LoVo (cell line): ENCODE measurements at regions not wholly inside any gene's neighbourhood (a gene's known extent, or its start where the extent isn't known, plus 50 kb on each side); places are given as distances from the start of the nearest gene placed in this dataset.

Experiments
- DNase-seq: peaks from one replicate; pipeline ENCODE4 v3.0.0-alpha.2; 2016; ENCODE audit warnings: low spot score

DNA sequence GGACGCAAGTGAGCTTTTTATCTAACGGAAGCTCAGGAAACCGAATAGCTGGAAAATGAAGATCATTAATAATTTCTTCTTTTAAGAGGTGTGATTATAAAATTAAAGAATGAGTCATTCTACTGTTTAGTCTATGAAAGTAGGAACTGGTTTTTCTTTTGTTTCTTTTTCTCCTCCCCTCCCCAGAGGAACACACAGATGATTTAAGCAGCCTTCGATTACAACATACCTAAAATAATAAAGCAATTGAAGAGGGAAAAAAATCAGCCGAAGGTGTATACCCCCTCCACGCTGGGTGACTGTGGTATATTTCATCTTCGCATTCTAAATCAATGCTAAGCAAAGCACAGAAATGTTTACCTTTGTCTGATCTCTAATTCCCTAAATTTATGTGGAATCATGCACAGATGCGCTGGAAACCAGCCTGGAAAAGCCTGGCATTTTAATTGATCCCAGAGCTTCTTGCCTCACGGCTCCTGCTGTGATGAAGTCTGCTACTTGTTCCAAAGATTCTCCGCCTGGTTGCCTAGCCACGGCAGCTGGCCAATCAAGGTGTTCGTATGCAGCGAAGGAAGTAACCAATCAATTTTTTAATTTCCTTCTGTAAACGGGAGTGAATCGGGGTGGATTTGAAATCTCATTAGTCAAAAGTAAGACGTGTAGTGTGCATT lies 133.9 kb downstream of the FANCF start:
- no peak for DNase-seq

DNA sequence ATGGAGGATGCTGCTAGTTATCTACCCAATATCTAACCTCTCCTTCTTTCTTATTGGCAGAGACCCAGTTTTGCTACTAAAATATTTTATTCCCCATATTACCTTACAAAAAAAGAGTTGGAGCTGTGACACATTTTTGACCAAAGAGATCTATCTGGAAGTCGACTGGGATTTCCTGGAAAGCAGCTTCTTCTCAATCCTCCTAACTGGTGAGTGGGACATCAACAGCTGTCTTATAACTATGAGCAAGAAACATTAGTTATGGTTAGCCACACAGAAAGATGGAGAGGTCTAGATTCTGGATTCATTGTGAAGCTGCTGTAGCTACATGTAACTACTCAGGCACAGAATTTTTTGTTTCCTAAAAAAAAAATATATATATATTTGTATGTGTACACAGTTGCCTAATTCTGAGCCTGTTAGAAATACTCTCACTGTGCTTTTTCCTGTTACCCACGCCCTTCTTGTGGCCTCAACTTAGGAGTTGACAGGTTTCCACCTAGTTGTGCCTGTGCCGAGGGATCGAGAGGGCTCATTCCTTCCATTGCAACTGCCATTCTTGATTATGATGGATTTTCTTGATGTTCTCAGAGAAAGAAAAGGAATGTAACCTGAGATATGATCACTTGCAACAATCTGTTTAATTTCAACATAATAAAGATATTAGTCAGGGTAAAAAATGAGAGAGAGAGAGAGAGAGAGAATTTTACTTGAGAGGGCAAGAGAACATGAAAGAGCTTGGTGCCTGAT lies 142.0 kb downstream of the SLC17A6 start:
- no peak for DNase-seq

DNA sequence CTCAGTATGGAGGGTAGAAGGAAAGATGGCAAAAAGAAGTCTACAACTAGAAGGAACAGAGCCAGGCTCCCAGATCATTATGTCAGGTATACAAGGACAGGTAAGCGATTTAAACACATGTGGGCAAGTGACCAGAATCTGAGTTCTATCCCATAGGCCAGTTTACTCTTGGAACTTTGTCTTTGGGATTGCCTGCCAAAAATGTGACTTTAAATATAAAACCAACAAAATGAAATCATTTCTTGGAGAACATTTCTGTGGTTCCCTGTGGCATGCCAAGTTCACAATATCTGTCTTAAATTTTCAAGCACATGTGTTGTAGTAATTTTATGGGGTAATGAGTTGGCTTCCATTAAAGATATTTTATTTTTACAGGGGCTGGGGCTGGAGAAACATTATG lies 141.0 kb downstream of the SLC17A6 start:
- no peak for DNase-seq

DNA sequence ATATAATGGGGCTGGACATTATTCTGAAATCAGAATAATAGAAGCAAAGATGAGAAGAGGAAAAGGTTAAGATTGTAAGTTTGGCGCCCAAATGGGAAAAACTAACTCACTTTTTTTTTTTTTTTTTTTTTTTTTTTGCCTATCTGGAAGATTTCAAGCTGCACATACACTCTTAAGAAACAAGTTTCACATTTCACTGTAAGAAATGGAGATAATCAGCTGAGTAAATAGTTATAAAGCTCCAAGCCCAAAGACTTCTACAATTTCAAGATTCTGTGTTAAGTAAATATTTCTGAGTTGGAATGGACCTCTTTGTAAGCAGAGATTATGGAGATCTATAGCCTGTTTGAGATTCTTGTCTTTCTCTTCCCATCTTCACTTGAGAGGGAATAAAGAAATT lies 140.0 kb downstream of the SLC17A6 start:
- no peak for DNase-seq

DNA sequence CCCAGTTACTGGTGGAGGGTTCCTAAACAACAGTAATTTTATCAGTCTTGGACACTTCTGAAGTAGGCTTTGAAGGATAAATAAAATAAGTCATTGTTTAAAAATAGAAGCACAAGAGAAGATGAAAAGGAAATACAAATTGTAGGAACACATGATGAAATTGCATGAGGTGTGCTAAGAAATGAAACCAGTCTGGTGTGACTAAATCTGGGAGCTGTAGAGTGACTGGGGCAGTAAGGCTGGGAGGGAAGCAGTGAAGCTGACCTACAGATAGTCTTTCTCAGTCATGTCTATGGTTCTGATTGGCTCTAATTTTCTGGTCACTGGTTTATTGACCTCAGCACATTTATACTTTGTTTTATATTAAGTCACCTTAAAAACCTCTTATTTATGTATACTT lies 139.1 kb downstream of the SLC17A6 start:
- DNase-seq, result no peak

DNA sequence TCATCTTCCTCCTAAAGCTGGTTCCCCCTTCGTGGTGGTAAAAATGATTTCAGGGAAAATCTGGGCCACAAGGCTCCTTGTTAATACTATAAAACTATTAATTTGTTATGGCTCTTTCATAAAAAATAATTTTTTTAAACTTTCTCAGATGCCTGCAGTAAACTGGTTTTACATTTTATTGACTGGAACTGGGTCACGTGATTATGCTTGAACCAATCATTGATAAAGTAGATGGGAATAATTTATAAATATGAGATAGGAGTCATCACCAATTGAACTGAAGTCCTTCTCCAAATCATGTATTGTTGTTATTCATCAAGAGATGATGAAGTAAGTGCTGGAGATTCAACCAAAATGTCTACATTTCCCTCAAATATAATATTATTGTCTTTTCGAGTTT lies 138.4 kb downstream of the SLC17A6 start:
- no peak for DNase-seq

DNA sequence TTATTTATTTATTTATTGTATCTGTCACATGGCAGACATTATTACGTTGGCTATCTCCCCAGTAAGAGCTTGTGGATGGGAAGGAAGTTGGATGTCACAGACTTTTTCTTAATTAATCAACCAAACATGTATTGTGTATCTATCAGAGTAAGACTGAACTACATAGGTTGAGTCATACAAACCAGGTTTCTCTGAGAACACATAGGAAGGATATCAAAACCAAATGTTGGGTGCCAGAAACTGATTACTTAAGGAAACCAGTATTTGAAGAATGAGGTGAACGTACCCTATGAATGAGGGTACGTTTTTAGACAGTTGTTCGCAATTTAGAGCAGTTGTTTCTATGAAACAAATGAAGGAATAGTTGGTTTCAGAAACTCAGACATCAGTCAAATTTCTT lies 136.4 kb downstream of the SLC17A6 start:
- DNase-seq, result no peak

DNA sequence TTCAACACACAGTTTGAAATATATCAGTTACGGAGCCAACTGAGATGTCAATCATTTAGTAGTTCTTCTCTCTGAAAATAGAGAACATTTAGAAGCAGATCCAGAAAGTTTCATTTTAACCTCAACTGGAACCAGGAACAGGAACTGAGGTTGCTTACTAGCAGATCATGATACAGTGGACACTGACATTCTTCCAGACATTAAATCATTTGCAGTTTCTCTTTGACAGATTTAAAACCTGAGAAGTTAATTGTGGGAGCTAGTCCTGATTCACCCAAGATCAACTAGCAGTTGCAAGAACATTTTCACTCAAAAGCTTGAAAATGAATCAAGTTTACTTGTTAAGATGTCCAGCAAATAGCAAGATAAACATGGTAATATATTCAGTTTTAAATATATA lies 135.4 kb downstream of the SLC17A6 start:
- no peak for DNase-seq

DNA sequence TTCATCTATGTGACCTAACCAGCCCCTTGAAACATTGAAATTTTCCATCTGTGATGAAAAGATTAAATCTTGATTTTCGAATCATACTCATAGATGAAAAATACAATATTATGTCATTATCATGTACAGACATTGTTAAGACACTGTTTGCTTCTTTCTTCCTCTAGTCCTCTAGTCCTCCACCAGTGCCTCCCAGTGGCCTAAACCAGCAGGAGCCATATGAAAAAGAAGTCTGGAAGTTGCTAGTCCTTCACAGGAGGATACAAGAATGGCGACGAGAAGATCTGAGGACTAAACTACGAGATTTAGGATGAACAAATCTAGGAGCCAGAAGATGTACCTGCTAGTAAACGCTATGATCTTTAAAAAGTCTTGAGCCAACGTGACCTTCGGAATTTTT lies 134.1 kb downstream of the SLC17A6 start:
- DNase-seq, result no peak

DNA sequence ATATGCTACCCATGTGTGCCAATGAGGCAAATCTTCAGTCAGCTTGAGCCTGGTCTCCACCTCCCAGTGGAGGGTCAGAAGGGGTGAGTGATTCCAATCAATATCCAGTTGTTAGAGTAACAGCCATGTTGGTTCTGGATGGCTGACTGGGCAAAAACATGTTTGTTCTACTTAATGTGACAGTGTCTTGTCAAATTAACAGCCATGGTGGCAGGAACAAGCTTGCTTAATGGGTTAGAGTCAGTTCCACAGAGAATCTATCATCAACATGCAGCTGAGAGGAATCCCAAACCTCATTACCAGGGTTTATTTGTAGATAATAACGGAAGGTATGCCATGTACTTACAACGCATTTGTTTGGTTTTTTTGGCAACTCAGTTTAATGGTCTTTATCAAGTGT lies 133.2 kb downstream of the SLC17A6 start:
- no peak for DNase-seq

DNA sequence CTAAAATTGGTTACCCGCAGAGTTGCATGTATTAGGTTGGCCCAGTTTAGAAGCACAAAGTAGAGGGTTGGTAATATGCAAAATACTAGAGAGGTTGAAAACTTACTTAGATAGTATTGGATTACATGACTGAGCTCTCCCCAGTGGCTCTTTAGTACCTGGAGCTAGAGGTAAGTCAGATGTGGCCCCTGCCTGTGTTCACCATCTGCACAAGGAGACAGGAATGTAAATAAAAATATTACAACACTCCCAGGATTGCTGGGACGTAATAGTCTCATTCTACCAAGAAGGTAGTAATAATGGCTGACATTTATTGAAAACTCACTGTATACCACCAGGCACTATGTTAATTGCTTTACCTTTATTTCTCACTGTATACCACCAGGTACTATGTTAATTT lies 129.6 kb downstream of the SLC17A6 start:
- no peak for DNase-seq

DNA sequence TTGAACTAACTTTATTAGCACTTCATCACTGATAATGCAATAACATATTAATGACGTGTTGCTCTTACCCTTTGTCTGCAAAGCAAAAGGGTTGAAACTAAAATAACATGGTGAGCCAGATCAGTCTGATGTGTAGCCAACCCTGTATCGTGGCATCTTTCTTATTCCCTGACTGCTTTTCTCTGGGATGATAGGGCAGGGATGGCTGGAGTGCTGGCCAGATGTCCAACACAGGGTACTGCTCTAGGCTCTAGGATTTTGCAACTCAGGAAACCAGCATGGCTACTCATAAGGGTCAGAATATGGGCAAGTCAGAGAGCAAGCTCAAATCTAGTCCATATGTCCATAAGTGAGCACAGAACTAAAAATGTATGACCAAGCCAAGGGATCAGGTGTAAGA lies 129.1 kb downstream of the SLC17A6 start:
- no peak for DNase-seq

DNA sequence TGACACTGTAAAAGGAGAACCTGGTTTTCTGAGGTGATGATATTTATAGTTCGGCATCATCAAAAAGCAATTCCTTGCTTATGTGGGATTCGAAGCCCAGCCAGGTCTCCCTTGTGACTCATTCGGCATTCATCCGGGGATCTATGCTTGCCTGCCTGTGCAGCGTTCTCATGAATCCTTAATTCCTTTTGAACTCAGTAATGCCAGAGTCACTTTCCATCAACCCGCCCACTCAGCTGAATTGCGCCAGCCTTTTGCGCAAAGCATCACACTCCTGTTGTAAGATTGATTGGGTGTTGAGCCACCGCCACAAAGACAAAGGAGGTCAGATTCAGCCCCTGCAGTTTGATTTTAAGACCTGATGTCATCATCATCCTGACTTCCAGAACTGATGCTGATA lies 128.6 kb downstream of the SLC17A6 start:
- DNase-seq, result no peak

DNA sequence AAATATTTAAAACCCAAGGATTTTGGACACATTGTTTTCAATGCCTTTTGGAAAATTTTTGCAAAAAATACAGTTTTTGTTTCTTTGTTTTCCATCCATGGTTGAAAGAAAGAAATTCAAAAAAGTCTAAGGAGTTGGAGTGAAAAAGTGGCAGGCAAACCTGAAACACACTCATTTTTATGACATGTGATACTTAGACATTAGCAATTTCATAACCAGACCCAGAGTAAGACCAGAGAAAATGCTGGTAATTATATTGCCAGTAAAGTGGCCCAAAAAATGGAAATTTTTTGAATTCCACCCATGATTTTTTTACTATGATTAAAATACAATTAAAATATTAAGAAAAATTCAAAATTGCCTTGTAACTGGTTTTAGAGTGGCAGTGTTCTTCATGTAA lies 128.2 kb downstream of the SLC17A6 start:
- DNase-seq, result no peak

DNA sequence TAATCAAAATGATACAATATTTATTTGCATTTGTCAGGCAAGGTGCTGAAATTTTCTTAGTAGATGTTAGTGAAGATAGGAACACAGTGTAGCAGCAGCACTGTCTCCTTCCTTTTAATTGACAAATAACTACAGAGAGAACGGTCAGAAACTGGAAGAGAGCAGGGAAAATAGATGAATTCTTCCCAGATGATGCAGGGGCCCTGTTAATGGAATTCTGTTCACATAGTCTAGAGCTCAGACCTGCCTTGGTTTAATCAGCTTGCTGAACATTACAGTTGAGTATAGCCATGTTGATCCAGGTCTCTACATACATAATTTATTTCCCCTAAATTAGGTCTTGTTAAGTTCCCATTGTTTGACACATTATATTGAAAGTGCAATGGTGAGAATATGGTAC lies 127.4 kb downstream of the SLC17A6 start:
- no peak for DNase-seq

DNA sequence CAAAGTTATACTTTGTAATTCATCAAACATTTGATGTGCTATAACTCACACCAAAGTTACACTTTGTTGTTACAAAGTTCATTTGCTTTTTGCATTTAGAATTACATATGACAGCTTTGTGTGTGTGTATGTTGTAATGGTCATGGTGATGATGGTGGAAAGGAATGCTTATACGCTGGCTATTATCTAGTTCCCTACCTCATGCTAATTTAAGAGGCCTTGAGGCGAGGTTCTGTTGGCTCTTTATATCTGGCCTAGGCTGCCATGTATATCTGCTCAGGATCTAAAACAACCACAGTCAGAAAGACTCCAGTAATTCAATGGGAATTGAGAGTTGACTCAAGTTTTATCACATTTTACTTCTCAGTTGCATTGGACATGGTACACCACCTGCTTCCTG lies 123.4 kb downstream of the SLC17A6 start:
- no peak for DNase-seq

DNA sequence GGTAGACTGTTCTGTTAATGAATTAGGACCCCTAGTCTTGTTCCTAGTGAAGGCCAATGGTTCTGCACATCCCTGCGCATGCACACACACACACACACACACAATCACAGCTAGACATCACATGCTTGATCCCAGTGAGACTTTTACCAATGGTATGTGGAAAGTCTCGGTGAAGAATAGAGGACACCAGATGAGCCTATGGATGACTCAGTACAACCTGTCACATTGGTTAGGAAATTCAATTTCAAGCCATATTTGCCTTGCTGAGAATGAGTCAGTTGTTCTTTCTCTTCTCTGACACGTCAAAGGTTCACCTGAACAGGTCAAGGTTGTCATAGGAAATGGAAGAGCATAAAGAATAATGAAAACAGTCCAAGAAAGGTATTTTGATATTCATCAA lies 122.0 kb downstream of the SLC17A6 start:
- no peak for DNase-seq

DNA sequence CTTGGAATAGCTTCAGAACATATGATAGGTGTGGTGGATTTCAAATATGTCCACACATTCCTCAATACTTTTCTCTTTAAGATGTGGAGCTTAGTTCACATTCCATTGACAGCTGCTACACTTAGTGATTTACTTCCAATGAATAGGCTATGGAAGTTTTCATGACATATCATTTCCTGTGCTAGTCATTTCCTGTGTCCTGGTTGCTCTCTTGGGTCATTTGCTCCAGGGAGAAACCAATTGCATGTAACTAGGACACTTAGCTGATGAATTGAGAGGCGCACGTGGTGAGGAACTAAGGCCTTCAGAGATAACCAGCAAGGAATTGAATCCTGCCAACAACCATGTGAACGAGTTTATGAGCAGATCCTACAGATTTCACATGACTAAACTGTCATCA lies 120.9 kb downstream of the SLC17A6 start:
- DNase-seq, result no peak

DNA sequence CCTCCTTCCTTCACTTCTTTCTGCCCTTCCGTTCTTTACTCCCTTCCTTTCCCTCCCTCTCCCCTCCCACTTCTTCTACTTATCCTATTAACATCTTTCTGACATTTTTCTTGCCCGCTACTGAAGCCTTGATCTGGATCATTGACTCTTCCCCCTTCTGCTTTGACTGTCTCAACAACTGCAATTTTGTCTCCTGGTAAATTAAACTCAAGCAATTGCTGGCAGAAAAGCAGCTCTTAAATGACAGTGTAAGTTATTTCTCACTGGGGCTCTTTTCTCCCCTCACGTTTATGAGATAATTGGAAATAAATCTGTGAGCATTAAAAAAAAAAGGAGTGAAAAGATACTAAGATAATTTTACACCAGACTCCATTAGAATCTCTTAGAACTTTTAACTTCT lies 120.0 kb downstream of the SLC17A6 start:
- DNase-seq, result no peak

DNA sequence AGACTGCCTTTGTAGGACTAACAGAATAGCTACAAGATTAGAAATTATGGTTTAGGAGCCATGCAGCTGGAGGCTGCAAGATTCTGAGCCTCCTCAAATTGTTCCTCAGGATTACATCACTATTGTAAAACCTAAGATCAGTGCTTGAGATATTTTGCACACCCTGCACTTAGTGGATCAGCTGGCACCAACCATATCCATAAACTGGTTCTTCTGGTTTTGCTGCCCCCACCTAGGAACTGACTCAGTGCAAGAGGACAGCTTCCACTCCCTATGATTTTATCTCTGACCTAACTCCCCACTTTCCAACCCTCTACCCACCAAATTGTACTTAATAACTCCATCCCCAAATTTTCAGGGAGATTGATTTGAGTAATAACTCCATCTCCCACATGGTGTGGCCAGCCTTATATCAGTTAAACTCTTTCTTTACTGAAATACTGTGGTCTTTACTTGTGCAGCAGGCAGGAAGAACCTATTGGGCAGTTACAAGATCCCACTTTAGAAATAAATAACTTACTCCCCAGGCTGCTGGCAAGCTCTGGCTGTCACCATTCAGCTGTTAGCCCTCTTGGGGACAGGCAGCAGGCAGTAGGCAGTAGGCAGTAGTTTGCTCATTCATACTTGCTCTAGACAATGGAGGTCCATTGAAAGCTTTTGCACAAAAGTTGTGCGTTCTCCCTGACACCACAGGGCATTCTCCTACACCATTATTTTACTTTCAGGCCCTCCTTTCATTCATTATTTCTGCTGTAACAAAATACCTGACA lies 119.0 kb downstream of the SLC17A6 start:
- peak; percentile 3 for DNase-seq

DNA sequence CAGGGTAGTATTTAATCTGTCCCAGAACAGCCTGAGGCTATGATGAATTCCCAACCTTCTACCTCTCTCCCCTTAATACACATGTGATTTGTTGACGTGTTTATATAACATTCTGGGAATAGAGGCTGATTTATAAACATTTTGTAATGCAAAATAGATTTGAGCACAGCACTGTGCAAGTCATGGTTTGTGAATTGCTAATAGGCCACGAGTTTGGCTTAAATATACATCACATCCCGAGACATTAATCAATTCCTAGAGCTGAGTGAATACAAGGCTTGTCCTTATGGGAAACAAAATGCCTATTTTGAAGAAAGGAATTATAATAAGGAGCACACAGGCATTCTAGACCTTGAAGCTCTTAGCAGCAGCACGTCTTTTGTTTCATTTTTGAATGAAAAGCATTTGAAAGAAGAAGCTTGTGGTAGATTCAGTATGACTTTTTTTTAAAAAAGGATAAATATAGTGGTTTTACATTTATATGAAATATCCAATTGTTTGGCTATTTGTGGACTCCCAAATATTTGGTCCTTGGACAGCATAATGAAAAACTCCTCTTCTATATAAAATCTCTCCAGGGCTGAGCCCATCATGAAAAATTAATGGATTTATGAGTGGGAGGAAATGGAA lies 116.4 kb downstream of the SLC17A6 start:
- no peak for DNase-seq

DNA sequence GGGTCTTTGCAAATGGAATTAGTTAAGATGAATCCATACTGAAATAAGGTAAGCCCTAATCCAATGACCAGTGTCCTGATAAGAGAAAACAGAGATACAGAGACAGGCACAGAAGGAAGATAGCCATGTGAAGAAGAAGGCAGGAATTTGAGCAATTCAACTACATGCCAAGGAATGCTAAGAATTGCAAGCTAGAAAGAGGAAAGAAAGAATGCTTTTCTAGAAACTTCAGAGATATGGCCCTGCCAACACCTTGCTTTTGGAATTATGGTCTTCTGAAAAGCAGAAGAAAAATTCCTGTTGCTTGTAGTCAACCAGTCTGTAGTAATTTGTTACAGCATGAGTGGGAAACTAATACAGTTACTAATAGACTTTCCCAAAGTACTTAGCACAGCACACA lies 111.3 kb downstream of the SLC17A6 start:
- DNase-seq, result no peak

DNA sequence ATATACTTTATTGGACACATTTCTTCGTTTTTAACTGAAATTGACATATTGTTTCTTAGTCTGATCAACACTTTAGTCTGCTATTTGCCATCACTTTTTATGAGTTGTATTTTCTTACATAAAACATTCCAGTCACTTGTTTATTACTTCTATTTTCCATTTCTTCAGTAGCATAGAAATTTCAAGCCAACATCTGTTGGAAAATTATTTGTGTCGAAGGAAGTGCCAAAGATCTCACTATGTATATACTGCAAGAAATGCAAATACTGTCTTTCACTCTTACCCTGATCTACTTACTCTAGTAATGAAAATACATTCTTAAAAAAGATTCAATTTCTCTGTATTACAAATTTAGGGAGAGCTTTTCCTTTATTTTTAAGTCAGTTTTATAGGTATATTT lies 105.9 kb downstream of the SLC17A6 start:
- DNase-seq, result no peak
